HG02588 (cell line): ENCODE measurements at regions not wholly inside any gene's neighbourhood (a gene's known extent, or its start where the extent isn't known, plus 50 kb on each side); places are given as distances from the start of the nearest gene placed in this dataset.

Experiments
- ATAC-seq: cut with Tn5 transposase; IDR thresholded peaks from one replicate; pipeline ENCODE4 v1.9.1; 2021; ENCODE audit warnings: mild to moderate bottlenecking, moderate library complexity; ENCODE audit not compliant: unreplicated experiment

DNA sequence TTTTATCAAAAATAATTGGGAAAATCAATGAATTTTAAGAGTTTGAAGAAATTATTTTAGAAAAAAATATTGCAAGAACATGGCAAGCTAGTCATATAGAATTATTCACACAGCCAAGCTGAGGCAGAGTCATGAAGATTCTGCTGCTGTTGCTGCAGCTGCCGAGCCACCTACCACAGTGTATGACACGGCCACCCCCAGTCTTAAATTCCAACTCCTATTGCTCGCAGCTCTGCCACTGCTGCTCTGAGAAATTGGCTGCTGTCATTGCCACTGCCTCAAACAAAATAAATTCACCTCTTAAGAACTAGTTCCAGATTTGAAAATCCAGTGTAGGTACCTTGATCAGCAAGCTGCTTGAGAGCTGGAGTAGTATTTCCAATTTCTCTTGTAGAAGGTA lies 1318.8 kb upstream of the ACO1 start:
- ATAC-seq: no peak

DNA sequence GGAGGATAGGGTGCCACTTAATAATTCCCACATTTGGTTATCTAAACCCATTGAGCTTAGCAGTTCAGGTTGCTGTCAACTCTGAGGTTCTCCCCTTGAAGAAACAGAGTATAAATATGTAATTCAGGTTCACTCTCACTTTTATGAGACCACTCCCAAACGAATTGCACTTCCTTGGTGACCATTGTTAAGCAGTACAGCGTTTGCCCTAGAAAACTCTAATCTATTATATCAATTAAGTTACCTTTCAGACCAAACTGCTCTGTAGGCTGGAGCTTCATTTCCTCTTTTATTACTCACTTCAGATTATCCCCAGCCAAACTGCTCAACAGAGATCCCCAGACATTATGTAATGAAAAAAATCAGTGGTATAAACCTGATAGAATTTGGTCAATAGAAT lies 1317.0 kb upstream of the ACO1 start:
- no peak for ATAC-seq

DNA sequence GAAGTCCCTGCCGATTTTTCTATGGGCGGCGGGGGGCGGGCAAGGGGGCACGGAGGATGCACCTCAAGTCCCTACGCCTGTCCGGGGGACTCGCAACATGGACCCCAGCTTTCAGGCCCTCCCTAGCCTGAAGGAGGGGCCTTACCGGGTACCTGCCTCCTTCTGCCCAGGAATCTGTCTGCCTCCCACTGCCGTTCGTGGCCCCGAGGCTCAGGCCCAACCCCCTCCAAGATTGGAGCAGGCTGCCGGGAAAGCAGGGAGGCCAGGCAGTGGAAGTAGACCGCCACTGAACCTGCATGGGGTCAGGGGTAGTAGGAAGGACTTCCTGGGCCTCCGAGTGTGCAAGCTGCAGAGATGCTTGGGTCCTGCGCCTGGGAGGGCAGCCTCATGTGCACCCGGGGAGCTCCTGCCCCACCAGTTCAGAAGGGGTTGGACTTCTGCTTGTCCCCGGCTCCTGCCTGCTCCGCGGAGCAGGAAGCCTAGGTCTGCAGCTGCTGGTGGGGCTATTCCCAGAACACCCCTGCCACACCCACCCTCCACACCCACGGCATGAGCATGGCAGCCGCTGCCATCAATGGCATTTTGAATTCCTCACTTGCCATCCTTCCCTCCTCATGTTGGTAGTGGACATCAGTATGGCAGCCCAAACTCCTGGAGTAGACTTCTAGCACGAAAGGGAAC lies 1312.7 kb upstream of the ACO1 start:
- ATAC-seq: no peak

DNA sequence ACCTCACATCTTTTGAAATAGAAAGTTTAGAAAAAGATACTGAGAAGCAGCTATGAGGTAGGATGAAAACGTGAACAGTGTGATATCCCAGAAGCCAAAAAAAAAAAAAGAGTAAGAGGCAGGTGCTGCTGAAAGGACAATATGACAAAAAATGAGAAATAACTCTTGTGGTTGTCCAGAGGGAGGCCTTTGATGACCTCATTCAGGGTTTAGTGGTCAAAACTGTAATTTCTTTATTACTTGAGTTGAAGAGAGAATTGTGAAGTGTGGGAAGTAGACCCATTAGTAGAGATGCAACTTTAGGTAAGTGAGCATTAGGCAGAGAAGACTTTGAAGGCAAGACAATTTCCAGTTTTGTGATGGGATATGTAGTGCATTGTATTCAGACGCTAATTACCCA lies 1306.3 kb upstream of the ACO1 start:
- ATAC-seq: peak; percentile 72

DNA sequence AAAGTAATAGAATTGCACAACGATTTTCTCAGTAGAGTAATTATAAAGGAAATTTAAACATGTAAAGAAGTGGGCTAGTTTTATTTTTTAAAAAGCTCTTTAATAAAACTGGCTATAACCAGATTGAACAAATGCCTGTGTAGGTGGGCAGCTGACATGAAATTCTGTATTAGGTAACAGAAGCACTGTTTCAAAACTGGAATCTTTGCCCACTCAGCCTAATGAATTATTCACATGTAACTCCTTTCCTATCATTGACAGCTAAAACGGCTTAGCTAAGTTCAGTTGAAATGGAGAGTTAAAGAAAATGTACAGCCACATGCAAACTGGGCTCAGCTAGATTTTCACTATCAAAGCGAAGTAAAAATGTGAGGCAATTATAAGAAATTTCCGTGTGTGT lies 1300.1 kb upstream of the ACO1 start:
- ATAC-seq: no peak

DNA sequence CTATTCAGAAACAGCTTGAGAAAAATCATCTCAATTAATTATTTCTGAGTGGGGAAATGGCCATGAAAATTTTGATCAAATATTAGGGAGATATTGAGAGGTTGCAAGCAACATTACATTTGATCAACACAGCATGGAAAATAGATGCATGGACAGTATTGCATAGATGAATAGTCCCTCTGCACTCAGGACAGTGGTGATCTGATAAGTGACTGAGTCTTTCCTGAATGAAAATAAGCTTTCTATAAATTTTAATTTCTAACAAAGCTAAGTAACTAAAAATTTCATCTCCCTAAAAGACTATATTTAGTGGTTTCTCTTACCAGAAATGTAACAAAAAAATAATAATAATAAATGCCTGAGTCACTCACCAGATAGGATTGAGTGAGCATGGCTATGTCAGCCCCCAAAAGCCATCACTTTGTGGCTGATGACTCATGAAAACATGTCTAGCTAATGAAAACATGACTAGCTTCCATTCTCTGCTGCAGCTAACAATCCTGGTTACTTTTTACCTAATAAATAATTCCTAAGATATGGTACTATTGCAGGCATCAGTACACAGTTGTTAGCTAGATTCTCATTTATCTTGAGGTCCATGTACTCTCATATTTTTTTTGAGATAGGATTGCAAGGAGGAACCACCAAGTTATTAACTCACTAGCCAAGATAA lies 1294.8 kb upstream of the ACO1 start:
- ATAC-seq: no peak

DNA sequence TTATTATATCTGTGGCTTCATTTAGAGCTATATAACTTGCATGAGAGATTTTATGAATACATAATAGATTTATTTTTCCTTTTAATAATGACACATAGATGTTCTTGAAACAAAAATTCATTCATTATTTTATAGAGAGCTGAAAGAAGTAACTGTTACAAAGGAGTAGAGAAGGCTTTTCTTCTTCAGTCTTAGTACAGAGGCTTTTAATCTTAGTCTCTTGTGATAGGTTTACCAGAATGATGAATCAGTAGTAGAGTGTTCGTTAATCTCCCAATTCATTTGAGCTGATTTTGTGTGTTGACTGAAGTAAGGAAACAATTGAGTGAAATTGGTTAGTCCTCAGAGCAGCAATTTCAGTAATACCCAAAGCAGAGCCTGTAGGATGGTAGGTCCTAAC lies 1284.1 kb upstream of the ACO1 start:
- no peak for ATAC-seq

DNA sequence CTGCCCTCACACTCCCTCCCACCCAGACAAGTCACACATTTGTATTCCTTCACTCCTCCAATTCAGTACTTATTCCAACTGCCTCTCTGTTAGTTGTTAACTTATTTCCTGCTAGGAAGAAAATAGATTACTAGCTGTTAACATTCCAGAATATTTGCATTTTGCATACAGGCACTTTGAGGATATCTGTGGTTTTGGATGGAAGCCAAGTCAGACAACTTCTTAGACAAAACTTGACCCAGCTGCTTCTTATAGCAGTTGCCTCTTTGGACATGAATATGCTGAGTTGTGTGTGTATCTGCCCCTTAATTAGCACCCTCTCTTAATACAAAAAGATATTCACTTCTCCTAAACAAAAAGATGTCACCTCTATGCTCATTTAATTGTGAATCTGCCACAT lies 1280.6 kb upstream of the ACO1 start:
- ATAC-seq: no peak

DNA sequence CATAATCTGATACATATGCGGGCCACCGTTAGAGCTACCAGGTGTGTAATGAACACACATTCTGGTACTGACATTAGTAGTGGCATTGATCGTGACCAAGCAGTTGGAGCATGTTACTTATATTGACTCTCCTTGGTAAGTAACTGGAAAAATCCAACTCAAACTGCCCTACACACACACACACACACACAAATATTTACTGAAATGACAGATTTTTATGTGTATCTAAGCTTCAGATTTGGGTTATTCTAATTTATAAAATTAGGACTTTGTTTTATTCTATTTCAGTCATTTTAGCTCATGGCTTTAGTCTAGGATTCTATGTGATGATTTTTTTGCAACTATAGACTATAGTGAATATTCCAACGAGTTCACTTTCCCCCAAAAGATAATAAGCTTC lies 1280.2 kb upstream of the ACO1 start:
- ATAC-seq: no peak

DNA sequence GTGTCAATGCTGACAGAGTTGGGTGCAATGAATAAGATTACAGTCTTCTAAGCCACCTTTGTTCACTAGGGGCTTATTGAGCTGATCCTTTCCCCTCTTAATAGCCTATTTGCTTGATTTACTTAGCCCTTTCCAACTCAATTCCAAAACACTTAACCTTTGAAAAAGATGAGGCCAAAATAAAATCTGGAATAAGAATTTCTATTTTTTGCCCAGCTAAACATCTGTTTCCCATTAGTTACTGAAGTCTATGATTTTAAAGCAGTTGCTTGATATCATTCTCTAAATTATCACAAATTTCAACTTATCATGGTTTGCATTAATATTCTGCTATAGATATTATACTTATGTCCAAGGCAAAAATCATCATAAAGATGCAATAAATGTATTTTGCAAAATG lies 1272.0 kb upstream of the ACO1 start:
- no peak for ATAC-seq

DNA sequence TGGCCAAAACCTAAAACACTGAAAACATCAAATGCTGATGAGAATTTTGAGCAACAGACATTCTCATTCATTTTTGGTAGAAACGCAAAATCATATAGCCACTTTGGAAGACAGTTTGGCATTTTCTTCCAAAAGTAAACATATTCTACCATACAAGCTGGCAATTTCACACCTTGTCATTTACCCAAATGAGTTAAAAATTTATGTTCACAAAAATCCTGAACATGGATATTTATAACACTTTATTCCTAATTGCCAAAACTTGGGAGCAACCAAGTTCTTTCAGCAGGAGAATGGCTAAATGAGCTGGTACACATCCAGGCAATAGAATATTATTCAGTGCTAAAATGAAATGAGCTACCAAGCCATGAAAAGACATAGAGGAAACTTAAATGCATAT lies 1270.1 kb upstream of the ACO1 start:
- no peak for ATAC-seq

DNA sequence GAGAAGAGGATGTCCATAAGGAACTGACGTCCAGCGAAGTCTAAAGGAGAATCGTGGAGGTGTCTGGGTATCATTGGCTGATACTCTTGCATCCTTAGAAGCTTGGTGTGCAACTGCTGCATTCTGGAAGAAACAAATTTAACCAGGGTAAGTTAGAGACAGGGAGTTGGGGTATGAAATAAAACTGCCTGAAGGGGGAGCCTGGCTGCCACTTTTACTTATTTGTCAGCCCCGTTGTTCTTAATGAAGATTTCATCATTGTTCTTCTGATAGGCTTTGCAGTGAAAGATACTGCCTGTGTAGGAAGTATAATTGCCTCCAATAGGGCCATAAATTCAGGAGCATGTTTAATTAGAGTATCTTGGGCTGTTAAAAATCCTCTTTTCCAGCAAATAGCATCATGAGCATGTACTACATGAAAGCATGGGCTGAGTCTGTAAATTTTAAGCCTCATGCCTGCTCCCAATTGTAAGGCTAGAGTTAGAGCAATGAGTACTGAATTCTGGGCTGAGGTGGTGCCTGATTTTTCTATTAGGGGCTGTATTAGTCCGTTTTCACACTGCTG lies 1264.5 kb upstream of the ACO1 start:
- ATAC-seq: peak; percentile 85

DNA sequence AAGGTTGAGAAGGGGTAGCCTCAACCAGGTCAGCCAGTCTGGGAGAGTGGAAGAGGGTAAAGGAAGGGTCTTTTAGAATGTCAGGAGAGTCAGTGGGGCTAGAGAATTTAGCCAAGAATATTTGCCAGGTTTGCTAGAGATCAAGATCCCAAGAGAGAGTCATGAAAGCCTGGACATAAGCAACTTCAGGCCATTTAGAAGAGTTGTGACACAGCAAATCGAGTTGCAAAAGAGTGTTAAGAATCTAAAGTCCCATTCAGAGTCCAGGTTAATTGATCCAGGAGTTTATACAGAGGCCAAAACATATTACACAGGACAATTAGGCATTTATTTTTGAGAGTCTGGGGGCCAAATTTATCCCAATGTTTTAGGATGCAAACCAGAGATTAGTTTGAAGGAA lies 1260.1 kb upstream of the ACO1 start:
- no peak for ATAC-seq

DNA sequence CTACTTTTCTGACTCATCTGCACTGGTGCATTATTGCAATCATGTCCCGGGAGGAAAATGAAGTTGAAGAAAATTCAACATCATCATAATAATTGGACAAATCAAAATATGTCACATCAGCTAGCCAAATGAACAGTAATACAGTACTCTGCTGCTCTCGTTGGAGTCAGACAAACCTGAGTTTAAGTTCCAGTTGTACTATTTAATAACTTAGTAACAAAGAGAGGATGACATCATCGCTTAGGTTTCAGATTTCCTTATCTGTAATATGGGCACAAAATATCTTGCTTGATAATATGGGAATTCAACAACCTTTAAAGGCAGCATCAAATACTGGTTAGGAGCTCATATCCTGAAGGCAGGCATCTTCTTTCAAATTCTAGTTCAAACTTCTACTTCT lies 1248.9 kb upstream of the ACO1 start:
- ATAC-seq: no peak

DNA sequence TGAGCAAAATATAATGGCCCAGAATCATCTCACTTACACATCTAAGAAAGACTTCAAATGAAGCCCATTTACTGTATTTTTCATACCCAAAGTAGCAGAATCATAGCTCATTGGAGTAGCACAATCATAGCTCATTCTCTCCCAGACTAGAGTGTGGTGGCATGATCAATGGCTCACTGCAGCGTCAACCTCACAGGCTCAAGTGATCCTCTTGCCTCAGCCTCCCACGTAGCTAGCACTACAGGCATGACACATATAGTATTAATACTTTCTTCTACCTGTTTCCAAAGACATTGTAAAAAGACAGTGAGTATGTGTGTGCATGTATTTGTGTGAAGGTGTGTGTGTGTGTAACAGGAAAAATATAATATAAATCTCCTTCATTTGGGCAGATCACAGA lies 1247.9 kb upstream of the ACO1 start:
- no peak for ATAC-seq

DNA sequence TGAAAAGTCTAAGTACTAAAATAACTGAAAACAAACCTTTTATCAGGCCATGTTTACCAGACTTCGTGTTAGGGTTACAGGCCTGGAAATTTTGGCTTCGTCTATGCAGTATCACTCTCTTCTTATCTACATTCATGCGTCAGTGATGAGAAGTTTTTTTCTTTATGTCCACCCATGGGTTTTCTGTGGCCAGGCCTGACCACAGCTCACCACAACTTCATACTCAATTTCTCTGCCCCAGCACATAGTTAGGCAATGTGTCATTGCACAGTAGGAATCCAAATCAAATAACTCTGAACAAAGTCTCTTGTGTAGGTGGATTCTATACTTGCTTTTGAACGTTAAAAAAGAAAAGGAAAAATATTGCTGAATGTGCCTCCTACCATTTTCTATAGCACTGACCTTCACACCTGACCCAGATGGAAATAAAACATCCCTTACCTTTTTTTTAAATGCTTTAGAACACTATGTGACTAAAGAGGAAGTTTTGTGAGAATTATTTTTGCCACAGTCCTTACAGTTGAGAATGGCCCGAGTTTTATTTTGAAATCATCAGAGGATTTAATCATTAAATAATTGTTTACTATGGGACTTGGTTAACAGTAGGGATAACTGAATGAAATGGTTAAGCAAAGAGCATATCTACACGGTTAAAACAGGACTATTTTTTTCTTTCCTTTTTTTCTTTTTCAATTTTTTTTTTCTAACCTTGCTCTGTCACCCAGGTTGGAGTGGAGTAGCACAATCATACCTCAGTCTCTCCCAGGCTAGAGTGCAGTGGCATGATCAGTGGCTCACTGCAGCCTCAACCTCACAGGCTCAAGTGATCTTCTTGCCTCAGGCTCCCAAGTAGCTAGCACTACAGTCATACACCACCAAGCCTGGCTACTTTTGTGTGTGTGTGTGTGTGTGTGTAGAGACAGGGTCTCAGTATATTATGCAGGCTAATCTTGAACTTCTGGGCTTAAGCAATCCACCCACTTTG lies 1247.0 kb upstream of the ACO1 start:
- ATAC-seq: no peak

DNA sequence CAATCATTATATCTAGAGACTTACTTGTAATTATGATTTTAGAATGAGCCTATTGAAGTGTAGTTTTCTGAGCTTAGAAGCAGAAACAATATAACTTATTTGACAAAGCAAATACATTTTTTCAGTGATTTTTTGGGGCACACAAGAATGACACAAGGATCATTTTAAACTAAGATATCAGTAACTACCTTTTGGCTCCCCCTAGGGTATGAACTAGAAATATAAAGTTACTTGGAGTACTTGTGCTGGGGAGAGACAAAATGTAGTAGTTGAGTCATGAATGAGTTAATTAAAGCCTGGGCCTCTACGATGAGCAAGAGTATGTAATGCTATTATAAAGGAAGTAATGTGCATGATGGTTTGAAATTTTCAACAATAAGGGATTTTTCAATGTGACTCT lies 1244.1 kb upstream of the ACO1 start:
- ATAC-seq: no peak

DNA sequence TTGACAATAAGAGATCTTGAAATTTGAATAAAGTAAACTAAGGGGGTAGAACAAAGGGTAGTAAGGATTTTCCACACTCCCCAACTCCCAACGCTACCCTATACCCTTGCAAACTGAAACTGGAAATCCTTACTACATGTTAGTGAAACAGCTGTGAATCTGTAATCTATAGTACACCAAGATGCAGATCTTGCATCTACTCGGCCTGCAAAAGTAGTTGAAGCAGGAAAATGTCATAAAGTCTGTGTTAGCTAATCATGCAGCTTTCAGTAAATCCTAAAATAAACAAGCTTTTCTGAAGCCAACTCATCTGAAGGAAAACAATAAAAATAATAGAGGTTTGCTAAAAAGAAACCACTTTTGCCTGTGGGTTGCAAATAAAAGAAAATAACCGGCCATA lies 1242.0 kb upstream of the ACO1 start:
- no peak for ATAC-seq

DNA sequence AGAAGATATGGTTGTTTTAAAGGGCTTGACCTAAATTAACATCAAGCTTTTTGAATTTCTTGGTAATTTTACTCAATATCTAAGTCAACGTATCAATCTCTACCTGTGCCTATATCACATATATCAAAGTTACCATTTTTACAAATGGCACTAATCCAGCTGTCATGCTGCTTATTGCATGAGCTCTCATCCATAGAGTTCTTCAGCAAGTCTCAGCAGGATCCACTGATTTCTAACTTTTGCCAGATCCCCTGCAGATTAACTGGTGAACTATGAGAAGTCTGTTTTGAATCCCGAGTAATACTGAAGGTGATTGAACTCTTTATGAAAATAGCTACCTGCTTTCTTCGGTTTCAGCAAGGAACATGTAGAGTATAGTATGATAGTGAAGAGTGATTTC lies 1239.8 kb upstream of the ACO1 start:
- ATAC-seq: no peak

DNA sequence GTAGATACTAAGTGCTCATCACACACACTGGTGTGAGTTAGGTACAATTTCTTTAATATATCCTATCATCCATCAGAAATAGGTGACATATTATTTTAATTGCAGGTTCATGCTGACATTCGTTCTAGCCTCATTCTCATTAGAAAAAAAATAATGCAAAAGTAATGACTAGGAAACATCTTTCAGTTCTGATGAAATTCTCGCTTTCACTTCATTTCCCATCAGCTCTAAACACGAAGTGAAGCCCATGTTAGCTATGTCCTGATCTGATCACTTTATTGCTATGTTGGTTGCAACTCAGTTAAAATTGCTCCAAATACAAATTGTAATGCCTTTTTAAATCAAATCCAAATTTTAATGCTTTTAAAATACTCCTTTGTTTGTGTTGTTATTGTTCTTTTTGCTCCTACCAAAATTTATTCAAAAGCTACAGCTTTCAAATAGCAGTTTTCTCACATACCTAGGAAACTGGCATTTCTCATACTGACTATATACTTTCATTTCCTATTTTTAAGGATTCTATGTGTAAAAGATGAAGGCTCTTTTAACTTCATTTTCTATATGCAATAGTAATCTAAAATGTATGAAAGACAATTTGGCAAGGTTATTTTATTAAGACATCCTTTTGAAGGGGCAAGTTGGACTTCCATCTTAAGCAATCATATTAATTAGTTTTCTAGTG lies 1237.8 kb upstream of the ACO1 start:
- ATAC-seq: peak; percentile 97
